ENCODE measurements at regions not wholly inside any gene's neighbourhood (a gene's known extent, or its start where the extent isn't known, plus 50 kb on each side); places are given as distances from the start of the nearest gene placed in this dataset.

GRCh38 chr4:129738175-129738574 is 642.2 kb downstream of the C4orf33 start:
- DNase-seq, result no peak
- TF ChIP-seq POLR2A (IDR thresholded peaks at IDR 0.05) (no peak), CTCF (IDR thresholded peaks at IDR 0.05) (no peak)
- 82 to 84% methylated on average over 1 of the region's 1 CpG for WGBS, 2 donors

GRCh38 chr4:129747756-129748155 is 651.8 kb downstream of the C4orf33 start:
- intact Hi-C loops (cut with DNase I), result no loop called here
- H3K36me3 ChIP-seq, result no peaks in the 10 kb centered on the region
- H3K4me1 ChIP-seq, result no peaks in the 10 kb centered on the region
- no peaks in the 10 kb centered on the region for H3K27me3 ChIP-seq
- no peaks in the 10 kb centered on the region for H3K9me3 ChIP-seq
- no peak overlapping the region for H3K27ac ChIP-seq
- DNase-seq, result peak; percentile 3 to 25
- TF ChIP-seq CTCF (IDR thresholded peaks at IDR 0.05), result no peak
- no peak for TF ChIP-seq POLR2A (IDR thresholded peaks at IDR 0.05)
- 20 to 37% methylated on average over 2 of the region's 2 CpGs for WGBS, 2 donors
- H3K4me3 ChIP-seq (replicated peaks in 1 of 3), result no peak overlapping the region

More at GRCh38 chr4:129738175-129738574, 642.2 kb downstream of the C4orf33 start:
- Histone ChIP-seq H3K4me3 (replicated peaks in 1 of 3) (no peak overlapping the region), H3K9me3 (no peaks in the 10 kb centered on the region), H3K27ac (no peak overlapping the region), H3K36me3 (no peaks in the 10 kb centered on the region), H3K27me3 (no peaks in the 10 kb centered on the region), H3K4me1 (no peaks in the 10 kb centered on the region)
- intact Hi-C loops (cut with DNase I), result no loop called here

DNA sequence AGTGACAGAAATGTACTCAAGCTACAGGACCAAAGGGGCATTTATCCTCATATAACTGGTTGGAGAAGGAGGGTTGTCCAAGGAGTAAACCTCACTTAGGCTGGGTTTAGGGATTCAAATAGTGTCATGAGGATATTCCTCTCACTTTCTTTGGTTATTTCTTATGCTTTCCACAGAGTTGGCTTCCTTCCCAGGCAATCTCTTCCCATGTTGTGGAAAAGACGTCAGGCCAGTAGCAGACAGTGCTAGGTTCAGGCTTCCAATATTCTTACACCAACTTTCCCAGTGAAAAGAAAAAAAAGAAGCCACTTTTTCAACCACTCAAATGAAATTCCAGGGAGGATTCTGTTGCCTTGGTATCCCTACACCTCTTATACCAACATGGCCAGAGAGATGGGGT is 653.0 kb downstream of the C4orf33 start:
- no peak for DNase-seq
- Histone ChIP-seq H3K4me1 (no peaks in the 10 kb centered on the region), H3K27me3 (no peaks in the 10 kb centered on the region), H3K27ac (no peak overlapping the region), H3K9me3 (no peaks in the 10 kb centered on the region), H3K36me3 (no peaks in the 10 kb centered on the region), H3K4me3 (replicated peaks in 1 of 3) (no peak overlapping the region)
- WGBS, 2 donors, result 38 to 39% methylated on average over 1 of the region's 1 CpG
- TF ChIP-seq CTCF (IDR thresholded peaks at IDR 0.05) (no peak), POLR2A (IDR thresholded peaks at IDR 0.05) (no peak)
- intact Hi-C loops (cut with DNase I), result no loop called here

DNA sequence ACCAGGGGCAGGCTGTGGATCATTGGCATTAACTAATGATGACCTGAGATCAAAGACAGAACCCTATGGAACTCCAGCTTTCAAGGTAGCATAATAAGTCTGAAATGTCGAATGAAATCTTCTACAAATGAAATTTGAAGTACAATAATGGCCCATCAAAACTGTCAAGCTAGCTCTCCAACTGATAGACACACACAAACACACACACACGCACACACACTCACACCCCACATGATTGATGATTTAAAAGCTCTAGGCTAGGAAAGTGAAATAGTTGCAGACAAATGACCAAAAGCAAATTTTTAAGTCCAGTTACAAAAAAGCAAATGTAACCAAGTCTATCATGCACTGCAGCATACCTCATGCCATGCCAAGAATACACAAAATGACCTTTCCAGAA is 655.7 kb downstream of the C4orf33 start:
- 73 to 74% methylated on average over 2 of the region's 2 CpGs for WGBS, 2 donors
- Histone ChIP-seq H3K4me3 (replicated peaks in 1 of 3) (no peak overlapping the region), H3K36me3 (no peaks in the 10 kb centered on the region), H3K27ac (no peak overlapping the region), H3K4me1 (no peaks in the 10 kb centered on the region), H3K27me3 (no peaks in the 10 kb centered on the region), H3K9me3 (no peaks in the 10 kb centered on the region)
- no peak for DNase-seq
- intact Hi-C loops (cut with DNase I), result no loop called here
- no peak for TF ChIP-seq POLR2A (IDR thresholded peaks at IDR 0.05)
- TF ChIP-seq CTCF (IDR thresholded peaks at IDR 0.05), result no peak

GRCh38 chr4:129783596-129783995 is 687.6 kb downstream of the C4orf33 start:
- WGBS, 2 donors, result 84 to 93% methylated on average over 5 of the region's 5 CpGs
- no peak overlapping the region for H3K27ac ChIP-seq
- no peaks in the 10 kb centered on the region for H3K4me1 ChIP-seq
- H3K9me3 ChIP-seq, result no peaks in the 10 kb centered on the region
- intact Hi-C loops (cut with DNase I), result no loop called here
- DNase-seq, result no peak
- no peak overlapping the region for H3K4me3 ChIP-seq (replicated peaks in 1 of 3)
- no peaks in the 10 kb centered on the region for H3K27me3 ChIP-seq
- no peaks in the 10 kb centered on the region for H3K36me3 ChIP-seq
- no peak for TF ChIP-seq CTCF (IDR thresholded peaks at IDR 0.05)
- TF ChIP-seq POLR2A (IDR thresholded peaks at IDR 0.05), result no peak
